Raji (cell line): ENCODE measurements at regions not wholly inside any gene's neighbourhood (a gene's known extent, or its start where the extent isn't known, plus 50 kb on each side); places are given as distances from the start of the nearest gene placed in this dataset.

Source experiments
- POLR2A ChIP-seq: IDR thresholded peaks from 2 replicates; pipeline ENCODE4 v1.6.1; 2011; ENCODE audit warnings: low read depth, low read length, control low read depth; ENCODE audit not compliant: insufficient read depth

GRCh38 chr1:87521452-87521851, 192.8 kb downstream of the LMO4 start:
- no peak for TF ChIP-seq POLR2A

GRCh38 chr1:87523466-87523865, 194.8 kb downstream of the LMO4 start:
- no peak for TF ChIP-seq POLR2A

GRCh38 chr1:87524021-87524754, 195.5 kb downstream of the LMO4 start:
- TF ChIP-seq POLR2A, result no peak

GRCh38 chr1:87528754-87529517, 200.3 kb downstream of the LMO4 start:
- TF ChIP-seq POLR2A, result no peak

- no peak for TF ChIP-seq POLR2A
Measured at GRCh38 chr1:87530042-87530807, 201.5 kb downstream of the LMO4 start.

- TF ChIP-seq POLR2A, result no peak
Measured at GRCh38 chr1:87535551-87535950, 206.9 kb downstream of the LMO4 start.

- no peak for TF ChIP-seq POLR2A
Measured at GRCh38 chr1:87539147-87539546, 210.5 kb downstream of the LMO4 start.

- no peak for TF ChIP-seq POLR2A
Measured at GRCh38 chr1:87542697-87543096, 214.0 kb downstream of the LMO4 start.

- TF ChIP-seq POLR2A, result no peak
Measured at GRCh38 chr1:87549738-87550137, 221.1 kb downstream of the LMO4 start.

GRCh38 chr1:87553511-87553910, 224.8 kb downstream of the LMO4 start:
- no peak for TF ChIP-seq POLR2A

- TF ChIP-seq POLR2A, result no peak
Measured at GRCh38 chr1:87555366-87555765, 226.7 kb downstream of the LMO4 start.

GRCh38 chr1:87556326-87556725, 227.6 kb downstream of the LMO4 start:
- no peak for TF ChIP-seq POLR2A

- TF ChIP-seq POLR2A, result no peak
Measured at GRCh38 chr1:87558921-87559320, 230.2 kb downstream of the LMO4 start.

- no peak for TF ChIP-seq POLR2A
Measured at GRCh38 chr1:87560137-87560536, 231.5 kb downstream of the LMO4 start.

- no peak for TF ChIP-seq POLR2A
Measured at GRCh38 chr1:87560601-87561360, 232.1 kb downstream of the LMO4 start.
